ENCODE measurements at regions not wholly inside any gene's neighbourhood (a gene's known extent, or its start where the extent isn't known, plus 50 kb on each side); places are given as distances from the start of the nearest gene placed in this dataset.

GRCh38 chr13:50359779-50360178 is 344.5 kb downstream of the KCNRG start:
- no peaks in the 10 kb centered on the region for H3K9me3 Mint-ChIP-seq (ENCODE audit: unreplicated experiment)
- H3K4me3 Mint-ChIP-seq (ENCODE audit: unreplicated experiment) = no peak overlapping the region
- no peak for TF ChIP-seq CTCF (IDR thresholded peaks at IDR 0.05; ENCODE audit: unreplicated experiment)
- POLR2A ChIA-PET = no interaction called here
- DNase-seq (ENCODE audit: unreplicated experiment) = no peak
- CTCF ChIA-PET = interaction anchor here (0.5 to 0.6 kb wide), 2 partner anchors 14 to 274 kb away, joined by 3 read pairs; no protein-coding TSS in a partner anchor
- no TSS peak for BruUV-seq (replicated peaks)
- H3K27me3 Mint-ChIP-seq (ENCODE audit: insufficient read depth, unreplicated experiment) = no peaks in the 10 kb centered on the region
- intact Hi-C loops (cut with micrococcal nuclease) = no loop called here
- peaks cover 11% of the 10 kb centered on the region for H3K4me1 Mint-ChIP-seq (ENCODE audit: insufficient read depth, unreplicated experiment)
- no peaks in the 10 kb centered on the region for H3K36me3 Mint-ChIP-seq (ENCODE audit: insufficient read depth, unreplicated experiment)
- H3K27ac Mint-ChIP-seq (ENCODE audit: low read depth, unreplicated experiment) = no peak overlapping the region

- ChIA-PET POLR2A (no interaction called here), CTCF (interaction anchor here (1.0 kb wide), 1 partner anchor 43 kb away, joined by 3 read pairs; no protein-coding TSS in a partner anchor)
- no peak for DNase-seq (ENCODE audit: unreplicated experiment)
- Mint-ChIP-seq H3K27ac (ENCODE audit: low read depth, unreplicated experiment) (no peak overlapping the region), H3K36me3 (ENCODE audit: insufficient read depth, unreplicated experiment) (no peaks in the 10 kb centered on the region), H3K4me1 (ENCODE audit: insufficient read depth, unreplicated experiment) (peaks cover 17% of the 10 kb centered on the region), H3K9me3 (ENCODE audit: unreplicated experiment) (no peaks in the 10 kb centered on the region), H3K27me3 (ENCODE audit: insufficient read depth, unreplicated experiment) (no peaks in the 10 kb centered on the region), H3K4me3 (ENCODE audit: unreplicated experiment) (no peak overlapping the region)
- BruUV-seq (replicated peaks) = no TSS peak
- intact Hi-C loops (cut with micrococcal nuclease) = no loop called here
- no peak for TF ChIP-seq CTCF (IDR thresholded peaks at IDR 0.05; ENCODE audit: unreplicated experiment)
Measured at GRCh38 chr13:50360637-50361036, 345.4 kb downstream of the KCNRG start.

- peaks cover 23% of the 10 kb centered on the region for H3K4me1 Mint-ChIP-seq (ENCODE audit: insufficient read depth, unreplicated experiment)
- H3K4me3 Mint-ChIP-seq (ENCODE audit: unreplicated experiment) = no peak overlapping the region
- H3K27me3 Mint-ChIP-seq (ENCODE audit: insufficient read depth, unreplicated experiment) = no peaks in the 10 kb centered on the region
- no peak for DNase-seq (ENCODE audit: unreplicated experiment)
- ChIA-PET CTCF (interaction anchor here (1.0 kb wide), 1 partner anchor 44 kb away, joined by 3 read pairs; no protein-coding TSS in a partner anchor), POLR2A (no interaction called here)
- H3K27ac Mint-ChIP-seq (ENCODE audit: low read depth, unreplicated experiment) = no peak overlapping the region
- TF ChIP-seq CTCF (IDR thresholded peaks at IDR 0.05; ENCODE audit: unreplicated experiment) = no peak
- no peaks in the 10 kb centered on the region for H3K36me3 Mint-ChIP-seq (ENCODE audit: insufficient read depth, unreplicated experiment)
- no TSS peak for BruUV-seq (replicated peaks)
- no peaks in the 10 kb centered on the region for H3K9me3 Mint-ChIP-seq (ENCODE audit: unreplicated experiment)
- intact Hi-C loops (cut with micrococcal nuclease) = no loop called here
Measured at GRCh38 chr13:50361282-50361681, 346.0 kb downstream of the KCNRG start.

DNA sequence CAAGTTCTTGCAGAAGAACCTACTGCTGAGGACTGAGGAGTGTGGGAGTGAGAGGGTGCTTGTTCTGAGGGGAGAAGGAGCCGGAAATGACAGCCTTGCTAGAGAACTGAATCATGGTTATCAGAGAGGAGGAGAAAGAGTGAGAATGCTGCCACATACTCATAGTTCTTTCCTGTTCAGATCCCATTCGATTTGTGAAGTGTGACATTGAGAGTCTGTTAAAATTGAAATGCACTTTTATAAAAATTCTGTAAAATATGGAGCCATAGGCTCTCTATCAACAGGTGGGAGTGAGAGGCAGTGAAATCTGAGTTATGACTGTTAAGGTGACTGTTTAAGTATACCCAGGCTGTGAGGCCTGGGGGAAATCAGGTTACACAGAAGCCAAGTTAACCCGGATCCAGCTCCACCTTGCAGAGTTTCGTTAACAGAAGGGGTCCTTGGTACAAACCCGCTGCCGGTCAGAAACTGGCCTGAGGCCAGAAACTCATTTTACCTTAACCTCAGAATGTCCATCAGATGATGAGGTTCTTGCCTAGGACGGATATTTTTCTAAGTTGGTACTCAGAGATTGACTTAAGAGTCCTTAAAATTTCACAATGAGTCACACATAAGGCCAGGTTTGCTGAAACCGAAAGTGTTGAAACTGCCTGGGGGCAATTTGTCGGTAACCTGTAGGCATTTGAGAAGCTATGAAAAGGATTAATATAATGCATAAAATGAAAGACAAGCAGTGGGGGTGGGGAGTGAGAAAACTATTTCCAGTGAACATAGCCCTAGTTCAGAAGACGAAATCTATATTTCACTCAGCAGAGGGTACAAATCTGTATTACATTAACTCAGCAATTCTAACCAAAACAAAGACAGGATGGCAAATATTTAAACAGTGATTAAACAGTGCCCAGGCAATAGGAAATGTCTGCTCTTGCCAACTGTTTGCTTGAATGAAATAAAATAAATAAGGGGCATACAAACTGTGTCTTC is 350.5 kb downstream of the KCNRG start:
- Mint-ChIP-seq H3K27me3 (ENCODE audit: insufficient read depth, unreplicated experiment) (no peaks in the 10 kb centered on the region), H3K4me3 (ENCODE audit: unreplicated experiment) (peak overlapping the region; percentile 60), H3K4me1 (ENCODE audit: insufficient read depth, unreplicated experiment) (peaks cover 18% of the 10 kb centered on the region), H3K36me3 (ENCODE audit: insufficient read depth, unreplicated experiment) (no peaks in the 10 kb centered on the region), H3K27ac (ENCODE audit: low read depth, unreplicated experiment) (peak overlapping the region; percentile 65), H3K9me3 (ENCODE audit: unreplicated experiment) (no peaks in the 10 kb centered on the region)
- intact Hi-C loops (cut with micrococcal nuclease) = no loop called here
- no TSS peak for BruUV-seq (replicated peaks)
- no peak for TF ChIP-seq CTCF (IDR thresholded peaks at IDR 0.05; ENCODE audit: unreplicated experiment)
- POLR2A ChIA-PET = interaction anchor here (0.5 to 2.7 kb wide), 18 partner anchors 8 to 241 kb away, joined by 3 to 9 read pairs (median 3); no protein-coding TSS in a partner anchor
- CTCF ChIA-PET = interaction anchor here (0.6 to 1.0 kb wide), 4 partner anchors 8 to 214 kb away, joined by 3 to 4 read pairs (median 4); no protein-coding TSS in a partner anchor
- DNase-seq (ENCODE audit: unreplicated experiment) = peak; percentile 82
